Activated CD8-positive, alpha-beta memory T cell treated with anti-CD3 and anti-CD28 coated beads, Interleukin-2, amount 50 U/mL, for 1 hour (primary cell): ENCODE measurements at regions not wholly inside any gene's neighbourhood (a gene's known extent, or its start where the extent isn't known, plus 50 kb on each side); places are given as distances from the start of the nearest gene placed in this dataset.
"Not testable (repeated sequence)": the region's sequence is repeated elsewhere in the genome, so short reads cannot be mapped to it uniquely, and the experiment has no call there.

Experiments used
- DNase-seq: peaks from one replicate; pipeline ENCODE4 v3.0.0-alpha.2; 2020; ENCODE audit errors: extremely low read depth

- no peak for DNase-seq
Measured at GRCh38 chr2:56801770-56802169, 618.0 kb downstream of the CCDC85A start.

GRCh38 chr2:56803596-56803995 lies 619.8 kb downstream of the CCDC85A start:
- no peak for DNase-seq

GRCh38 chr2:56806924-56807323 lies 623.1 kb downstream of the CCDC85A start:
- no peak for DNase-seq

- DNase-seq = no peak
Measured at GRCh38 chr2:56807861-56808260, 624.1 kb downstream of the CCDC85A start.

- no peak for DNase-seq
Measured at GRCh38 chr2:56811401-56811800, 627.6 kb downstream of the CCDC85A start.

- no peak for DNase-seq
Measured at GRCh38 chr2:56812432-56812831, 628.6 kb downstream of the CCDC85A start.

GRCh38 chr2:56813490-56813889 lies 629.7 kb downstream of the CCDC85A start:
- DNase-seq = no peak

- no peak for DNase-seq
Measured at GRCh38 chr2:56816666-56817065, 632.9 kb downstream of the CCDC85A start.

GRCh38 chr2:56831780-56832179 lies 648.0 kb downstream of the CCDC85A start:
- no peak for DNase-seq

GRCh38 chr2:56834686-56835085 lies 650.9 kb downstream of the CCDC85A start:
- no peak for DNase-seq

GRCh38 chr2:56840009-56840408 lies 656.2 kb downstream of the CCDC85A start:
- not testable (repeated sequence) for DNase-seq

GRCh38 chr2:56860991-56861390 lies 677.2 kb downstream of the CCDC85A start:
- no peak for DNase-seq

- DNase-seq = no peak
Measured at GRCh38 chr2:56871644-56872043, 687.9 kb downstream of the CCDC85A start.

GRCh38 chr2:56874717-56875116 lies 690.9 kb downstream of the CCDC85A start:
- DNase-seq = no peak

- DNase-seq = no peak
Measured at GRCh38 chr2:56889738-56890137, 705.9 kb downstream of the CCDC85A start.

GRCh38 chr2:56892382-56892781 lies 708.6 kb downstream of the CCDC85A start:
- DNase-seq = no peak

- no peak for DNase-seq
Measured at GRCh38 chr2:56898986-56899385, 715.2 kb downstream of the CCDC85A start.

GRCh38 chr2:56912490-56912889 lies 728.7 kb downstream of the CCDC85A start:
- no peak for DNase-seq

- DNase-seq = no peak
Measured at GRCh38 chr2:56918790-56919189, 735.0 kb downstream of the CCDC85A start.

- DNase-seq = no peak
Measured at GRCh38 chr2:56933976-56934375, 750.2 kb downstream of the CCDC85A start.

- no peak for DNase-seq
Measured at GRCh38 chr2:56934866-56935265, 751.1 kb downstream of the CCDC85A start.

GRCh38 chr2:56940054-56940453 lies 756.3 kb downstream of the CCDC85A start:
- DNase-seq = no peak

- DNase-seq = no peak
Measured at GRCh38 chr2:56952871-56953270, 769.1 kb downstream of the CCDC85A start.

GRCh38 chr2:56960581-56960980 lies 776.8 kb downstream of the CCDC85A start:
- no peak for DNase-seq

GRCh38 chr2:56962673-56963072 lies 778.9 kb downstream of the CCDC85A start:
- DNase-seq = no peak
